HUES48 (cell line): ENCODE measurements at regions not wholly inside any gene's neighbourhood (a gene's known extent, or its start where the extent isn't known, plus 50 kb on each side); places are given as distances from the start of the nearest gene placed in this dataset.

ENCODE experiments used
- H3K27ac ChIP-seq: one replicate; pipeline ENCODE4 v1.7.0; 2013; ENCODE audit warnings: low read depth, low read length, inconsistent platforms
- H3K27me3 ChIP-seq: 2 replicates; pipeline ENCODE4 v1.6.1; 2013; ENCODE audit warnings: mild to moderate bottlenecking, low read length; ENCODE audit not compliant: control insufficient read depth, insufficient read depth
- H3K36me3 ChIP-seq: 2 replicates; pipeline ENCODE4 v1.6.1; 2013; ENCODE audit warnings: low read length; ENCODE audit not compliant: control insufficient read depth, insufficient read depth
- H3K4me1 ChIP-seq: 2 replicates; pipeline ENCODE4 v1.6.1; 2013; ENCODE audit warnings: mild to moderate bottlenecking, low read length; ENCODE audit not compliant: control insufficient read depth, insufficient read depth
- H3K4me3 ChIP-seq: 2 replicates; pipeline ENCODE4 v1.5.1; 2013; ENCODE audit warnings: mild to moderate bottlenecking, low read depth, low read length
- H3K9ac ChIP-seq: 2 replicates; pipeline ENCODE4 v1.6.1; 2013; ENCODE audit warnings: mild to moderate bottlenecking, low read depth, low read length, moderate library complexity
- H3K9me3 ChIP-seq: 2 replicates; pipeline ENCODE4 v1.6.1; 2013; ENCODE audit warnings: low read length; ENCODE audit not compliant: control insufficient read depth, insufficient read depth

DNA sequence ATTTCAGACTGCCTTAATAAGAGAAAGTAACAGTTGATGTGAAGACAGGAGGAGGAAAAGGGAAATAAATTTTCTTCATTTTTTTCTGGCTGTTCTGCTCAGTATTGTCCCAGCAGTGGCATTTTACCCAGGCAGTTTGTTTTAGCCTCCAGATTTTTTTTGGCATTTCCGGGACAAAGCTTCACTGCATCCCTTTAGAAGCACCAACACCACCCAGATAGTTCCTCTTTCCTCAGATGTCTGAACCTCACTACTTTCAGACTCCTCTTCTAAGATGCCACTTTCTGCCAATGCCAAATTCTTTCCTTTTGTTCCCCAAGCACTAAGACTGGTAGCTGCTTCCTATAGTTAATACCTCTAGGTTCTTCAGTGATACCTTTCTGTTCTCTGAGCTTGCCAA is 480.1 kb upstream of the SLC10A2 start:
- Histone ChIP-seq H3K27me3 (no peaks in the 10 kb centered on the region), H3K27ac (no peak overlapping the region), H3K9me3 (peaks cover 12% of the 10 kb centered on the region), H3K4me1 (no peaks in the 10 kb centered on the region), H3K9ac (no peak overlapping the region), H3K4me3 (no peak overlapping the region), H3K36me3 (no peaks in the 10 kb centered on the region)

DNA sequence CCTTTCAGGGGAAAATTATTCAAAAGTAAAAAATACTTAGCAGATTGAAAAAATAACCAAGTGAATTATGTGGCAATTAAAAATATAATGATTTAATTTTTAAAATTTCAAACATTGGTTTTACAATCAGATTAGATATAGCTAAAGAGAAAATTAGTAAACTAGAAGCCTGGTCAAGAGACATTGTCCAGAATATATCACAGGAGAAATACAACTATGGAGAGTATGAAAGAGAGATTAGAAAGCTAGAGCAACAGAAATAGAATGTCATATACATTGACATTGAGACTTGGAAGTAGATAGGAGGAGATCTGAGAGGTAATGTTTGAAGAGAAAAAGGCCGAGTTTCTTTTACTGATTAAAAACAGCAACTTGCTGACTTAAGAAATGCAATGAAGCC is 476.4 kb upstream of the SLC10A2 start:
- no peak overlapping the region for H3K9ac ChIP-seq
- H3K4me1 ChIP-seq, result no peaks in the 10 kb centered on the region
- no peaks in the 10 kb centered on the region for H3K27me3 ChIP-seq
- H3K9me3 ChIP-seq, result peaks cover 12% of the 10 kb centered on the region
- H3K4me3 ChIP-seq, result no peak overlapping the region
- H3K27ac ChIP-seq, result no peak overlapping the region
- no peaks in the 10 kb centered on the region for H3K36me3 ChIP-seq

DNA sequence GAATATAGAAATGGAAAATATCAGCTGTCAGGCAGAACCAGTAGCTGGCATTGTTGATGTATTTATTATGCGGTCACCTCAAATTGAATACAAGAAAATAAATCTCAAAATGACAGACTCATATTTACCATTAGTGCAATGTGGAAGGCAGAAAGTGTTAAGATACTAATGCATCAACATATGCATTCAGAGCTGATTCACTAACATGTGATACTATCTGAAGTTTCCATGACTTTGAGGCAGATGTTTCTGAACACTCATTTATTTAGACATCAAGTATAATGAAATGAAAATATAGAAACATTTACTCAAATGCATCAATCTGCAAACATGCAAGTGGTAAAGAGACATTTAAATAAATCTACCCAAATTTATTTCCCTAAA is 474.2 kb upstream of the SLC10A2 start:
- Histone ChIP-seq H3K27ac (no peak overlapping the region), H3K4me1 (no peaks in the 10 kb centered on the region), H3K9me3 (peaks cover 12% of the 10 kb centered on the region), H3K9ac (no peak overlapping the region), H3K4me3 (no peak overlapping the region), H3K27me3 (no peaks in the 10 kb centered on the region), H3K36me3 (no peaks in the 10 kb centered on the region)

- Histone ChIP-seq H3K36me3 (no peaks in the 10 kb centered on the region), H3K9ac (no peak overlapping the region), H3K9me3 (peaks cover 8% of the 10 kb centered on the region), H3K27ac (no peak overlapping the region), H3K4me3 (no peak overlapping the region), H3K27me3 (no peaks in the 10 kb centered on the region), H3K4me1 (no peaks in the 10 kb centered on the region)
These were observed 473.6 kb upstream of the SLC10A2 start for GRCh38 chr13:103539721-103540381.

DNA sequence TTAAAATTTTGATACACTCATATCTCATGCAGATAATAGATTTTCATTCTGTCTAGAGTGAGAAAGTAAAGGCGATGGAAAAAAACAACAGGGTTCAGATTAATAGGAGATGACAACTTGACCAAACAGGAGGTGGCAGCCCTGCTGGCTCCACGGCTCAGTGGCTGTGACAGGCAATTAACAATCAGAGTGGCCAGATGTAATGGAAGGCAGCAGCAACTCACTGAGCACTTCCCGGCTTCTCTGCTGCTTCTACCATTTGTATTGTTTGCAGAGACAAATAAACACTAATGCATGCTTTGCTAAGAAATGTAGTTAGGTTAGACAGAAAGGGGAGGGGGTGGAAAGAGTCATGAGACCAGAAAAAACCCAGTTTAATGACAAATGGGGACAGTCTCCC is 473.0 kb upstream of the SLC10A2 start:
- H3K27me3 ChIP-seq, result no peaks in the 10 kb centered on the region
- no peak overlapping the region for H3K27ac ChIP-seq
- H3K4me1 ChIP-seq, result no peaks in the 10 kb centered on the region
- no peak overlapping the region for H3K9ac ChIP-seq
- no peak overlapping the region for H3K4me3 ChIP-seq
- peaks cover 8% of the 10 kb centered on the region for H3K9me3 ChIP-seq
- H3K36me3 ChIP-seq, result no peaks in the 10 kb centered on the region

- H3K36me3 ChIP-seq, result no peaks in the 10 kb centered on the region
- no peak overlapping the region for H3K4me3 ChIP-seq
- H3K4me1 ChIP-seq, result no peaks in the 10 kb centered on the region
- H3K27me3 ChIP-seq, result no peaks in the 10 kb centered on the region
- H3K27ac ChIP-seq, result no peak overlapping the region
- H3K9me3 ChIP-seq, result peaks cover 6% of the 10 kb centered on the region
- no peak overlapping the region for H3K9ac ChIP-seq
These were observed 471.4 kb upstream of the SLC10A2 start for GRCh38 chr13:103537616-103538015.

GRCh38 chr13:103531278-103531677 is 465.1 kb upstream of the SLC10A2 start:
- Histone ChIP-seq H3K9me3 (no peaks in the 10 kb centered on the region), H3K4me1 (no peaks in the 10 kb centered on the region), H3K4me3 (no peak overlapping the region), H3K9ac (no peak overlapping the region), H3K27ac (no peak overlapping the region), H3K36me3 (no peaks in the 10 kb centered on the region), H3K27me3 (no peaks in the 10 kb centered on the region)

DNA sequence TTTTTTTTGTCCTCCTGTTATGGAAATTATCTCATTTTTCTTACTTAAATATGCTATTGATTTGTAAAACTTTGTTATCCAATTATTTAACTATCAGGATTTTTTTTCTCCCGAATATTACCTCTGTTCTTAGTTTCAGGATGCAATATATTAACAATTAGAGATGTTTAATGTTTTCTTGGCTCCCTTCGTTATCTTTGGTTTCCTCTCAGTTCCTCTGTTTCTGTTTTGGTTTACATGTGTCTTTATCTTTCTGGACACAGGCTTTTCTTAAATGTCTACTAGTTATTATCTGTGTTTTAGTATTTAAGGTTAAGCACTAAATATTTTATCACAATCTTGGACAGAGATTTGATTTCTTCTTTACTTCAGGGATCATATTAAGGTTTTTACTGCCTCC is 462.2 kb upstream of the SLC10A2 start:
- H3K9me3 ChIP-seq, result no peaks in the 10 kb centered on the region
- no peak overlapping the region for H3K27ac ChIP-seq
- H3K9ac ChIP-seq, result no peak overlapping the region
- H3K27me3 ChIP-seq, result no peaks in the 10 kb centered on the region
- H3K4me1 ChIP-seq, result no peaks in the 10 kb centered on the region
- no peak overlapping the region for H3K4me3 ChIP-seq
- no peaks in the 10 kb centered on the region for H3K36me3 ChIP-seq

GRCh38 chr13:103525530-103525929 is 459.3 kb upstream of the SLC10A2 start:
- no peaks in the 10 kb centered on the region for H3K4me1 ChIP-seq
- no peaks in the 10 kb centered on the region for H3K27me3 ChIP-seq
- H3K36me3 ChIP-seq, result no peaks in the 10 kb centered on the region
- H3K4me3 ChIP-seq, result no peak overlapping the region
- H3K9me3 ChIP-seq, result no peaks in the 10 kb centered on the region
- no peak overlapping the region for H3K9ac ChIP-seq
- no peak overlapping the region for H3K27ac ChIP-seq

- no peak overlapping the region for H3K27ac ChIP-seq
- no peak overlapping the region for H3K9ac ChIP-seq
- no peaks in the 10 kb centered on the region for H3K9me3 ChIP-seq
- H3K4me1 ChIP-seq, result no peaks in the 10 kb centered on the region
- H3K36me3 ChIP-seq, result no peaks in the 10 kb centered on the region
- no peaks in the 10 kb centered on the region for H3K27me3 ChIP-seq
- no peak overlapping the region for H3K4me3 ChIP-seq
These were observed 457.6 kb upstream of the SLC10A2 start for GRCh38 chr13:103523858-103524257.

GRCh38 chr13:103521532-103521931 is 455.3 kb upstream of the SLC10A2 start:
- no peaks in the 10 kb centered on the region for H3K4me1 ChIP-seq

DNA sequence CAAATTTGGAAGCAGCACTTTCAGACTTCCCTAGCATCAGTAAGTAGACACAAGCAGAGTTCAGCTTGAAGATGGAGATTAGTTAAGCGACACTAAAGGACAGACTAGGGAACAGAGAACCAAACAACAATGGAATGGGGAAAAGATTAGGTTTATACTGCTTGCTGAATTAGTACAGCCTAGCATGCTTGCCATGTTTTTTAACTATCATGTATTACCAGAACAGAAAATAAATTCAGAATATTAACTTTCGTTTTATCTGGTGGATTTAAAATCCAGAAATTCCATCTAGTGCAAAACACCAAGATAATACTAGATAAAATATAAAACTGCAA is 451.5 kb upstream of the SLC10A2 start:
- H3K9me3 ChIP-seq, result no peaks in the 10 kb centered on the region
- peaks cover 3% of the 10 kb centered on the region; the same call in 1 of the 2 replicates for H3K4me1 ChIP-seq
- no peak overlapping the region for H3K4me3 ChIP-seq
- H3K36me3 ChIP-seq, result no peaks in the 10 kb centered on the region
- no peak overlapping the region for H3K9ac ChIP-seq
- H3K27me3 ChIP-seq, result no peaks in the 10 kb centered on the region
- H3K27ac ChIP-seq, result no peak overlapping the region

More at GRCh38 chr13:103521532-103521931, 455.3 kb upstream of the SLC10A2 start:
- Histone ChIP-seq H3K27me3 (no peaks in the 10 kb centered on the region), H3K27ac (no peak overlapping the region), H3K36me3 (no peaks in the 10 kb centered on the region), H3K9ac (no peak overlapping the region), H3K9me3 (no peaks in the 10 kb centered on the region), H3K4me3 (no peak overlapping the region)
